ENCODE measurements at regions not wholly inside any gene's neighbourhood (a gene's known extent, or its start where the extent isn't known, plus 50 kb on each side); places are given as distances from the start of the nearest gene placed in this dataset.

DNA sequence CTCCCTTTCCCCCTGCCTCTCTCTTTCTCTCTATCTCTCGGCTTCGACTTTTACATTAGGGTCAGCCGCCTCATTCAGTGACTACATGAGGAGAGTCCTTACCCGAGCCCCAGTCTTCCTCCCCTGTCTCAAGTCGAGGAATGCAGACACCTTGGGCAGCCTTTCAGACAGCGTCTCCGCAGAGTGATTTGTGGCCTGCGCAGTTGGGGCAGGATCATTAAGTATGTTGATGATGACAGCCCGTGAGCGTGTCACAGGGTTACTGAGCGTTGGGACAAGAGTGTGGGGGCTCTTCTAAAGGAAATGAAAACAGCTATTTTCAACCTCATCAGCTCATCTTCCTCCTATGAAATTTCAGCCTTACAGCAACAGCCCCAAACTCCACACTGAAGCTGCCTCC lies 312.1 kb upstream of the GATB start:
- DNase-seq (ENCODE audit: low read depth, low spot score) = no peak
- ChIA-PET RAD21 (ENCODE audit: low non-redundant PET in 1 of 2, low total read pairs in 2 of 2, uncharacterized antibody in 2 of 2, unreplicated experiment in 2 of 2) (no interaction called here), CTCF (no interaction called here), POLR2A (no interaction called here)
- H3K4me3 ChIP-seq (replicated peaks in 1 of 2; ENCODE audit: low read depth in 1 of 2, low read length in 2 of 2) = no peak overlapping the region
- no peak for ATAC-seq
- no TSS peak for BruUV-seq (replicated peaks)
- TF ChIP-seq EZH2 (IDR thresholded peaks at IDR 0.05) (no peak), FOSL1 (IDR thresholded peaks at IDR 0.05; ENCODE audit: low read depth) (no peak), CEBPB (IDR thresholded peaks at IDR 0.05; ENCODE audit: low read depth) (no peak), ZNF274 (IDR thresholded peaks at IDR 0.05; ENCODE audit: low read depth, low read length) (no peak), POLR2A (IDR thresholded peaks at IDR 0.05; ENCODE audit: borderline replicate concordance, extremely low read depth, insufficient read depth, insufficient read length) (no peak), JUND (IDR thresholded peaks at IDR 0.05) (no peak), POLR2AphosphoS5 (IDR thresholded peaks at IDR 0.05; ENCODE audit: low read depth, low read length) (no peak), YY1 (IDR thresholded peaks at IDR 0.05; ENCODE audit: extremely low read depth, insufficient replicate concordance, low read depth, low read length) (no peak), EZH2phosphoT487 (IDR thresholded peaks at IDR 0.05; ENCODE audit: borderline replicate concordance) (no peak), ELF1 (IDR thresholded peaks at IDR 0.05; ENCODE audit: borderline replicate concordance, low read depth) (no peak), SP1 (IDR thresholded peaks at IDR 0.05; ENCODE audit: low read depth) (no peak), ZFX (IDR thresholded peaks at IDR 0.05) (no peak), CBX3 (IDR thresholded peaks at IDR 0.05; ENCODE audit: low read depth) (no peak), EGR1 (IDR thresholded peaks at IDR 0.05; ENCODE audit: low read depth) (no peak)
- TF ChIP-seq, protein P1, sequence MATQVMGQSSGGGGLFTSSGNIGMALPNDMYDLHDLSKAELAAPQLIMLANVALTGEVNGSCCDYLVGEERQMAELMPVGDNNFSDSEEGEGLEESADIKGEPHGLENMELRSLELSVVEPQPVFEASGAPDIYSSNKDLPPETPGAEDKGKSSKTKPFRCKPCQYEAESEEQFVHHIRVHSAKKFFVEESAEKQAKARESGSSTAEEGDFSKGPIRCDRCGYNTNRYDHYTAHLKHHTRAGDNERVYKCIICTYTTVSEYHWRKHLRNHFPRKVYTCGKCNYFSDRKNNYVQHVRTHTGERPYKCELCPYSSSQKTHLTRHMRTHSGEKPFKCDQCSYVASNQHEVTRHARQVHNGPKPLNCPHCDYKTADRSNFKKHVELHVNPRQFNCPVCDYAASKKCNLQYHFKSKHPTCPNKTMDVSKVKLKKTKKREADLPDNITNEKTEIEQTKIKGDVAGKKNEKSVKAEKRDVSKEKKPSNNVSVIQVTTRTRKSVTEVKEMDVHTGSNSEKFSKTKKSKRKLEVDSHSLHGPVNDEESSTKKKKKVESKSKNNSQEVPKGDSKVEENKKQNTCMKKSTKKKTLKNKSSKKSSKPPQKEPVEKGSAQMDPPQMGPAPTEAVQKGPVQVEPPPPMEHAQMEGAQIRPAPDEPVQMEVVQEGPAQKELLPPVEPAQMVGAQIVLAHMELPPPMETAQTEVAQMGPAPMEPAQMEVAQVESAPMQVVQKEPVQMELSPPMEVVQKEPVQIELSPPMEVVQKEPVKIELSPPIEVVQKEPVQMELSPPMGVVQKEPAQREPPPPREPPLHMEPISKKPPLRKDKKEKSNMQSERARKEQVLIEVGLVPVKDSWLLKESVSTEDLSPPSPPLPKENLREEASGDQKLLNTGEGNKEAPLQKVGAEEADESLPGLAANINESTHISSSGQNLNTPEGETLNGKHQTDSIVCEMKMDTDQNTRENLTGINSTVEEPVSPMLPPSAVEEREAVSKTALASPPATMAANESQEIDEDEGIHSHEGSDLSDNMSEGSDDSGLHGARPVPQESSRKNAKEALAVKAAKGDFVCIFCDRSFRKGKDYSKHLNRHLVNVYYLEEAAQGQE (IDR thresholded peaks at IDR 0.05; ENCODE audit: low read depth) = no peak
- TF ChIP-seq, protein P2, sequence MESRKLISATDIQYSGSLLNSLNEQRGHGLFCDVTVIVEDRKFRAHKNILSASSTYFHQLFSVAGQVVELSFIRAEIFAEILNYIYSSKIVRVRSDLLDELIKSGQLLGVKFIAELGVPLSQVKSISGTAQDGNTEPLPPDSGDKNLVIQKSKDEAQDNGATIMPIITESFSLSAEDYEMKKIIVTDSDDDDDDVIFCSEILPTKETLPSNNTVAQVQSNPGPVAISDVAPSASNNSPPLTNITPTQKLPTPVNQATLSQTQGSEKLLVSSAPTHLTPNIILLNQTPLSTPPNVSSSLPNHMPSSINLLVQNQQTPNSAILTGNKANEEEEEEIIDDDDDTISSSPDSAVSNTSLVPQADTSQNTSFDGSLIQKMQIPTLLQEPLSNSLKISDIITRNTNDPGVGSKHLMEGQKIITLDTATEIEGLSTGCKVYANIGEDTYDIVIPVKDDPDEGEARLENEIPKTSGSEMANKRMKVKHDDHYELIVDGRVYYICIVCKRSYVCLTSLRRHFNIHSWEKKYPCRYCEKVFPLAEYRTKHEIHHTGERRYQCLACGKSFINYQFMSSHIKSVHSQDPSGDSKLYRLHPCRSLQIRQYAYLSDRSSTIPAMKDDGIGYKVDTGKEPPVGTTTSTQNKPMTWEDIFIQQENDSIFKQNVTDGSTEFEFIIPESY (IDR thresholded peaks at IDR 0.05; ENCODE audit: extremely low read depth, insufficient replicate concordance, low read length) = no peak
- no peak overlapping the region for H3K27ac ChIP-seq (ENCODE audit: low read depth, low read length)
- H3K27me3 ChIP-seq (ENCODE audit: insufficient read depth, low read length) = no peaks in the 10 kb centered on the region
- no peak overlapping the region for H3K9ac ChIP-seq (ENCODE audit: low read length)
- H3K79me2 ChIP-seq (ENCODE audit: insufficient read depth, low read length) = no peaks in the 10 kb centered on the region
- H2AFZ ChIP-seq (ENCODE audit: low read depth, low read length, poor library complexity, severe bottlenecking) = no peak overlapping the region
- H3K36me3 ChIP-seq (ENCODE audit: control insufficient read depth in 1 of 2, insufficient read depth in 2 of 2, low read length in 2 of 2) = no peaks in the 10 kb centered on the region
- no peaks in the 10 kb centered on the region for H3K9me2 ChIP-seq (ENCODE audit: insufficient read depth)
- no peaks in the 10 kb centered on the region for H3K9me3 ChIP-seq (ENCODE audit: control insufficient read depth in 1 of 2, insufficient read depth in 1 of 2, low read depth in 1 of 2, low read length in 2 of 2)
- no peaks in the 10 kb centered on the region for H3K4me1 ChIP-seq (ENCODE audit: control insufficient read depth in 1 of 2, insufficient read depth in 2 of 2, low read length in 2 of 2)
- no peak overlapping the region for H3K4me2 ChIP-seq (ENCODE audit: low read length)
- intact Hi-C loops (cut with micrococcal nuclease) = no loop called here
- no peaks in the 10 kb centered on the region for H4K20me1 ChIP-seq (ENCODE audit: insufficient read depth)
